Erythroblast (primary cell): ENCODE measurements at regions not wholly inside any gene's neighbourhood (a gene's known extent, or its start where the extent isn't known, plus 50 kb on each side); places are given as distances from the start of the nearest gene placed in this dataset.

Source experiments
- GATA1 ChIP-seq: IDR thresholded peaks from 2 replicates; pipeline ENCODE4 v1.6.1; 2011; ENCODE audit warnings: low read depth, mild to moderate bottlenecking, control low read depth, low read length, moderate library complexity
- POLR2A ChIP-seq: IDR thresholded peaks from 2 replicates; pipeline ENCODE4 v1.6.1; 2011; ENCODE audit warnings: mild to moderate bottlenecking, low read length

GRCh38 chr5:39661026-39661779 lies 236.4 kb upstream of the DAB2 start:
- TF ChIP-seq POLR2A (no peak), GATA1 (no peak)
